ENCODE measurements at regions not wholly inside any gene's neighbourhood (a gene's known extent, or its start where the extent isn't known, plus 50 kb on each side); places are given as distances from the start of the nearest gene placed in this dataset.

GRCh38 chr7:365593-365992 lies 75.6 kb downstream of the FOXL3 start:
- no peak for TF ChIP-seq CTCF (IDR thresholded peaks at IDR 0.05; ENCODE audit: poor library complexity)
- TF ChIP-seq EZH2 (IDR thresholded peaks at IDR 0.05; ENCODE audit: borderline replicate concordance): no peak
- no peak for TF ChIP-seq EZH2phosphoT487 (IDR thresholded peaks at IDR 0.05; ENCODE audit: low read depth, severe bottlenecking, unreplicated experiment)

Data from hepatocyte (in vitro differentiated cells).